HG03175 (cell line): ENCODE measurements at regions not wholly inside any gene's neighbourhood (a gene's known extent, or its start where the extent isn't known, plus 50 kb on each side); places are given as distances from the start of the nearest gene placed in this dataset.
"Not testable (repeated sequence)": the region's sequence is repeated elsewhere in the genome, so short reads cannot be mapped to it uniquely, and the experiment has no call there.

ENCODE experiments used
- ATAC-seq: cut with Tn5 transposase; IDR thresholded peaks from one replicate; pipeline ENCODE4 v1.9.1; 2021; ENCODE audit warnings: mild to moderate bottlenecking, moderate library complexity; ENCODE audit not compliant: unreplicated experiment

DNA sequence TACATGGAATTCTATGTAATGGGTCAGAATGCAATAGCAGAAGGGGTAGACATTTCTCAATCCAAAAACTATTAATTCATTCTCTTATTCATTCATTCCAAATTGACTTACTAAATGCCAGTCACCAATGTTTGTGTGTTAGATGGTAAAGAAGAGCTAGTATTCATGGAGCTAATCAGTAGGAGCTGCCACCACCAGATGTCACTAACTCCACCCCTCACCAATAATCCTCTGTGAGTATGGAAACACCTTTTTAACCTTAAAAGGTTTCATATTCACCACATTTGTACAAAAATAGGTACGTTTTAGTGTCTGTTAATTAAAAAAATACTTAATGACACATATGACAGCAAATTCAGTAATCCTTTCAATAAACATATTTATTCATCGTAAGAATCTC is 131.8 kb upstream of the PKN2 start:
- no peak for ATAC-seq

DNA sequence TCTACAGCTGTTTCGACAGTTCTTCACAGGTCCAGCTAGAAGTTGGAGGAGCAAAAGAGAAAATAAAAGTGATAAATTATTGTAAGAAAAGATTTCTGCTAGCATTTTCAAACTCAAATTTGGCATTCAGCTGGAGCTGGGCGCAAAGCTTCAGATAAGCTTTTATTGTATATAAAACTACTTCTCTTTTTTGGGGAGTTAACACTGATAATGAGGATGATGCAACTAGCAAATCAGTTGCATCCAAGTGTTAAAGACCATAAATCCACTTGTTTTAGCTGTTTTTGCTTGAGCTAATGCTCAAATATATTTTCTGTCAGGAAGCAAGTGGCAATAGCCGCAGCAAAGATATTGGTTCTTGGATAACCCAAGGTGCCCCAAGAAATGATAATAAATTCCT is 127.1 kb upstream of the PKN2 start:
- no peak for ATAC-seq

- ATAC-seq = no peak
These were observed 123.5 kb upstream of the PKN2 start for GRCh38 chr1:88560621-88561020.

GRCh38 chr1:88562991-88563390 is 121.1 kb upstream of the PKN2 start:
- no peak for ATAC-seq

GRCh38 chr1:88566615-88567387 is 117.3 kb upstream of the PKN2 start:
- ATAC-seq = no peak

DNA sequence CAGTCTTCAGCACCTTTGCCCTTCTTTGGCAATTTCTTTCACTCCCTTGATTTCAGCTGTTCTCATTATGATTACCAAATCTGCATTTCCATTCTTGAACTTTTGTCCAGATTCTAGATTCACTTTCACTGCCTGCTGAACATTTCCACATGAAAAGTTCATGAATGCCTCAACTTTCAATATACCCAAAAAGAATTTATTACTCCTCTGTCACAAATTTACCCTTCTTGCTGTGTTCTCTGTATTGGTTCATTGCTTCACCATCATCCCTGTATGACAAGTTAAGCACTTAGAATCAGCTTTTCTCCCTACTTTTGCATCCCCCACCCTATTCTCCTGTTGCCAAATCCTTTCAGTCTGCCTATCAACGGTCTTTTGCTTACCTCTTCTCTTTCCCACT is 112.6 kb upstream of the PKN2 start:
- ATAC-seq = no peak

DNA sequence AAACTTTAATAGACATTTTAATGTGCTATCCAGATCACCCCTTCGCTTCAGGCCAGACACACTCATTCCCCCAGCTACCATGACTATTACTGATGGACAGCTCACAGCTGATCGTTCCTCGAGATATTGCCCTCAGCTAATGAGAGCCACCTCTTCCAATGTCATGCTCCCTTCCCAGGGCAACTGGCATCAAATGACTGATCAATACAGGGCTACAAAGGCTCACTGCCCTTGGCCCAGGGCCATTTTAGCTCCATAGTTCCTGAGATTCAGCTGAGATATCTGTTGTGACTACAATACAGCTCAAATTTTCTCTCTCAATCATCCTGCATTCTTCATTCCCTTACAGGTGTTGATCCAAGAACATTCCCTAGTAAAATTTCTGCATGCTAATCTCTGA is 104.5 kb upstream of the PKN2 start:
- no peak for ATAC-seq

DNA sequence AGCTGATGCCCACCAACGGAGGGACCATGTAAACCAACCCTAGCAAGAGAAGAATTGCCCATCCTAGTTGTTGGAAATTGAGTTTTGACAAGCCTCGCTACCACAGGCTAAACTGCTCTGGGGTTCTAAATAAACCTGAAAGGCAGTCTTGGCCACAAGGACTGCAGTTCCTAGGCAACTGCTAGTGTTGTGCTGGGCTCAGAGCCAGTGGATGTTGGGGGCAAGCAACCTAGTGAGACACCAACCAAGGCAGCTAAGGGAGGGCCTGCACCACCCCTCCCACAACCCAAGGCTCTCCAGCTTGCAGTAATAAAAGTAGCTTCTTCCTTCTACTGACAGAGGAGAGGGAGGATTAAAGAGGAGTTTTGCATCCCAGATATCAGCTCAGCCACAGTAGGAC is 102.4 kb upstream of the PKN2 start:
- ATAC-seq = no peak

- ATAC-seq = no peak
These were observed 90.7 kb upstream of the PKN2 start for GRCh38 chr1:88593358-88593757.

DNA sequence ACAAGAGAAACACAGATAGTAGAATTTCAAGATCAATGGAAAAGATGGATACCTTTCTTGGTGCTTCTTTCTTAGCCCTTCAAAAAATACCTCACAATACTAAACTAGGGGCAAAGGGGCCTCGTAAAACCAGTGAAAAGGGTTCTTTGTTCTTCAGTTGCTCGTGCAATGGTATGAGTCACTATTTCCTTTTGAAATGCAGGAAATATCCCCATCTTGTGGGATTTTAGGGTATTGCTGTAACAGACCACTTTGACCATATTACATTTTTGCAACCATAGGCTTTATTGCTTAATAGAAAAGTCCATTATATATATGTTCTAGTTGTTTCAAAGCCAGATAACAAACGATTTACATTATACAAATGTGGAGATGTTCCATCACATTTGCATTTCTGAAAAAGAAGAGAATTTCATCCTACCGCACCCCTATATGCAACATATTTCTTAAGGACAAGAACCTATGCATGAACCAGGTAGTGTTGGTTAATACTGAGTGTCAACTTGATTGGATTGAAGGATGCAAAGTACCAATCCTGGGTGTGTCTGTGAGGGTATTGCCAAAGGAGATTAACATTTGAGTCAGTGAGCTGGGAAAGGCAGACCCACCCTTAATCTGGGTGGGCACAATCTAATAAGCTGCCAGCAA is 88.6 kb upstream of the PKN2 start:
- ATAC-seq = peak; percentile 64

DNA sequence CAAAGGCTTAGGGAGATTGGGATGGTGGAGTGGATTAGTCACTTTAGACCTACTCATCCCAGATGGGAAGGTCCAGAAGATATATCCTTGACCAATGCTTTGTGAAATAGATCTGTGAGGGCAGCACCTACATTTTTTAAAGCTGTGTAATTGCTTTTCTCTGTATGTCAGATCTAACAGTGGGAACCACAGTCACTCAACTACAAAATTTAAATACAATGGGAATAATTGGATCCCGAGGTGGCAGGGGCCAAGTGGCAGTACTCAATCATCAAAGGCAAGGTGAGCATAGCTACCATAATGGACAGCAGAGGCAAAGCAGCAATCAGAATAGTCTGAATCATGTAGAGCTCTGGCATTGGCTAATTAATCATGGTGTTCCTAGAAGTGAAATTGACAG is 86.1 kb upstream of the PKN2 start:
- not testable (repeated sequence) for ATAC-seq

DNA sequence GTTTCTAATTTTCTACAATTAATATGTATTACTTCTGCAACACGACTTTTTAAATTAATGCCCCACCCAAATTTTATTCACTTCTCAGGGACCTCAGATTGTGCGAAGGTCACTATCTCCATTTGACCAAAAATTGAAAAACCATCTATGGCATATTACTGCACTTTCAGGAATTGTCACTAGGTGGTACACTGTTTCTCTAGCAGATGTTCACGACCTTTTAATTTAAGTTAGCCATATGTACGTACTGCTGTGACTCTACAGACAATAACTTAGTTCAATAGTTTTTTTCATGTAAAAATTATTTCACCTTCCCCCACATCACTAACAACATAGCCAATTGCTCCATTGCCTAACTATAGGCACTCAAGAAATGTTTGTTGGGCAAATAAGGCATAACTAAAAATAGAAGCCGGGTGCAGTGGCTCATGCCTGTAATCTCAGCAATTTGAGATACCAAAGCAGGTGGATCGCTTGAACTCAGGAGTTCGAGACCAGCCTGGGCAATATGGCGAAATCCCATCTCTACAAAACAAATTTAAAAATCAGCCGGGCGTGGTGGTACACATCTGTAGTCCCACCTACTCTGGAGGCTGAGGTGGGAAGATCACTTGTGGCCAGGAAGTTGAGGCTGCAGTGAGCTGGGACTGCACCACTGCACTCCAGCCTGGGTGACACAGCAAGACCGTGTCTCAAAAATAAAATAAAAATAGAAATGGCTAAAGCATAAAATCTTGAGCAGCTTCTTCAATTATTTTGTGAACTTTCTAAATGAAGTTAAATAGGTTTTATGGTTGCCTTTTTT is 75.7 kb upstream of the PKN2 start:
- peak; percentile 78 for ATAC-seq

- no peak for ATAC-seq
These were observed 75.0 kb upstream of the PKN2 start for GRCh38 chr1:88609051-88609450.

GRCh38 chr1:88610687-88611086 is 73.4 kb upstream of the PKN2 start:
- ATAC-seq = no peak

DNA sequence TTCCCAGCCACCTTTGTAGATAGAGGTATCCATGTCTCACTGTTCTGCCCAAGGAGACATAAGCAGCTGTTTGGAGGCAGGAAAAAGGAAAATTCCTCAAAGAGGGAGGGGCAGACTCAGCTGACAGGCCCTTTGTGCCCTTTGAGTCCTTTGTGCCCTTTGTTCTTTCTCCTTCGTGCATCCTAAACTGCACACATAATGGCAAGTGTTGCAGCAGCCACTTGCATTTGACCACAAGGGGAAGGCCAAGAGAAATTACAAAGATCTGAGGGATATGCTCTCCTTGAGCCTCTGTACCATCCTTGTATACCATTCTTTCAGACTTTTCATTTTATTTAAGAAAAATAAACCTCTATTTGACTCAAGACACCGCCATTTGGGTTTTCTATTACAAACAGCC is 71.8 kb upstream of the PKN2 start:
- no peak for ATAC-seq

GRCh38 chr1:88612773-88613172 is 71.3 kb upstream of the PKN2 start:
- no peak for ATAC-seq

GRCh38 chr1:88618331-88618730 is 65.7 kb upstream of the PKN2 start:
- ATAC-seq = no peak

DNA sequence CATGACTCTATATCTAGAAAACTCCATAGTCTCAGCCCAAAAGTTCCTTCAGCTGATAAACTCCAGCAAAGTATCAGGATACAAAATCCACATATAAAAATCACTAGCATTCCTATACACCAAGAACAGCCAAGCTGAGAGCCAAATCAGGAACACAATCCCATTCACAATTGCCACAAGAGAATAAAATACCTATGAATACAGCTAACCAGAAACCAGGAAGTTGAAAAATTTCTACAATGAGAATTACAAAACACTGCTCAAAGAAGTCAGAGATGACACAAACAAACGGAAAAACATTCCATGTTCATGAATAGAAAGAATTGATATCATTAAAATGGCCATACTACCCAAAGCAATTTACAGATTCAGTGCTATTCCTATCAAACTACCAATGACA is 61.0 kb upstream of the PKN2 start:
- not testable (repeated sequence) for ATAC-seq
